PC-3 (cell line): ENCODE measurements at regions not wholly inside any gene's neighbourhood (a gene's known extent, or its start where the extent isn't known, plus 50 kb on each side); places are given as distances from the start of the nearest gene placed in this dataset.

ENCODE experiments used
- ATAC-seq: fragments of 200-7000 bp; cut with Tn5 transposase; 2 replicates; pipeline ENCODE4 v1.9.1; 2020; ENCODE audit warnings: mild to moderate bottlenecking, moderate library complexity
- BruUV-seq: library from RNA; stranded (reverse); fragments of 400-500 nt; replicated peaks from 2 replicates; lab custom pipeline; 2021; lab: Mats Ljungman, UMichigan
- CTCF ChIA-PET: fragments of 300-600 bp; sonication (Branson Sonifier 250); formaldehyde crosslinking; loops from one replicate; lab custom pipeline; 2022; ENCODE audit warnings: antibody characterized with exemption; lab: Charles Lee
- POLR2A ChIA-PET: fragments of 300-600 bp; sonication (Branson Sonifier 250); formaldehyde crosslinking; loops from one replicate; lab custom pipeline; 2022; ENCODE audit warnings: antibody characterized with exemption; ENCODE audit not compliant: unreplicated experiment; lab: Charles Lee
- DNase-seq: peaks from one replicate; pipeline ENCODE4 v3.0.0-alpha.2; 2015
- H2AFZ ChIP-seq: fragments of 300-600 bp; sonication (generic); 2 replicates; pipeline ENCODE4 v1.6.0; 2016; ENCODE audit warnings: antibody characterized with exemption, low read length
- H3F3A ChIP-seq: fragments of 300-600 bp; sonication (generic); one replicate; pipeline ENCODE4 v1.6.0; 2017; ENCODE audit warnings: antibody characterized with exemption, low read length, control low read depth, mild to moderate bottlenecking; ENCODE audit not compliant: unreplicated experiment
- H3K27ac ChIP-seq: fragments of 300-600 bp; sonication (generic); 2 replicates; pipeline ENCODE4 v1.5.1; 2016; ENCODE audit warnings: mild to moderate bottlenecking, low read length
- H3K27me3 ChIP-seq: fragments of 300-600 bp; sonication (generic); 2 replicates; pipeline ENCODE4 v1.6.1; 2016; ENCODE audit warnings: low read length, mixed read lengths
- H3K36me3 ChIP-seq: fragments of 300-600 bp; sonication (generic); 2 replicates; pipeline ENCODE4 v1.6.1; 2016; ENCODE audit warnings: low read depth, mixed run types, low read length, mixed read lengths
- H3K4me1 ChIP-seq: fragments of 300-600 bp; sonication (generic); 2 replicates; pipeline ENCODE4 v1.5.1; 2016; ENCODE audit warnings: low read length; ENCODE audit not compliant: insufficient read depth
- H3K4me2 ChIP-seq: fragments of 300-600 bp; sonication (generic); 2 replicates; pipeline ENCODE4 v1.6.0; 2016; ENCODE audit warnings: low read length
- H3K4me3 ChIP-seq: fragments of 300-600 bp; sonication (generic); 2 replicates; pipeline ENCODE4 v1.5.1; 2016; ENCODE audit warnings: mild to moderate bottlenecking, low read length, mixed read lengths
- H3K79me2 ChIP-seq: fragments of 300-600 bp; sonication (generic); 2 replicates; pipeline ENCODE4 v1.6.1; 2017; ENCODE audit warnings: low read length, mixed read lengths
- H3K9ac ChIP-seq: fragments of 300-600 bp; sonication (generic); 2 replicates; pipeline ENCODE4 v1.6.0; 2016; ENCODE audit warnings: mild to moderate bottlenecking, low read length
- H3K9me2 ChIP-seq: fragments of 300-600 bp; sonication (generic); replicated peaks from 2 replicates; pipeline ENCODE4 v1.6.1; 2016; ENCODE audit warnings: mixed run types, low read length, mixed read lengths
- H3K9me3 ChIP-seq: fragments of 300-600 bp; sonication (generic); 2 replicates; pipeline ENCODE4 v1.6.1; 2016; ENCODE audit warnings: low read length, mixed read lengths
- H4K20me1 ChIP-seq: fragments of 300-600 bp; sonication (generic); 2 replicates; pipeline ENCODE4 v1.6.1; 2016; ENCODE audit warnings: low read length, mixed read lengths
- CTCF ChIP-seq: fragments of 300-600 bp; sonication (generic); conservative IDR thresholded peaks from 2 replicates; pipeline ENCODE4 v1.5.1; 2017; ENCODE audit warnings: antibody characterized with exemption, low read depth, mild to moderate bottlenecking, low read length
- EZH2 ChIP-seq: fragments of 300-600 bp; sonication (generic); IDR thresholded peaks from one replicate; pipeline ENCODE4 v1.6.1; 2017; ENCODE audit warnings: antibody characterized with exemption, mild to moderate bottlenecking, low read length; ENCODE audit not compliant: unreplicated experiment
- EZH2phosphoT487 ChIP-seq: fragments of 300-600 bp; sonication (generic); IDR thresholded peaks from 2 replicates; pipeline ENCODE4 v1.6.1; 2018; ENCODE audit warnings: mild to moderate bottlenecking, antibody characterized with exemption, low read length, borderline replicate concordance
- intact Hi-C: fragments of 100-400 bp; cut with micrococcal nuclease; formaldehyde crosslinking; loops from 2 replicates; pipeline ENCODE4 v1.9.0; 2023

GRCh38 chr13:111029957-111030609 is 85.0 kb upstream of the ARHGEF7 start:
- no peaks in the 10 kb centered on the region for H3K9me3 ChIP-seq
- no peaks in the 10 kb centered on the region for H4K20me1 ChIP-seq
- no TSS peak for BruUV-seq
- no peaks in the 10 kb centered on the region for H3K36me3 ChIP-seq
- H3K9me2 ChIP-seq = no peaks in the 10 kb centered on the region
- H3K4me1 ChIP-seq = peaks cover 18% of the 10 kb centered on the region
- no peak overlapping the region for H2AFZ ChIP-seq
- DNase-seq = no peak
- no peaks in the 10 kb centered on the region for H3K27me3 ChIP-seq
- H3K79me2 ChIP-seq = no peaks in the 10 kb centered on the region
- no peak overlapping the region for H3K9ac ChIP-seq
- ChIA-PET POLR2A (no interaction called here), CTCF (no interaction called here)
- H3K4me2 ChIP-seq = no peak overlapping the region
- TF ChIP-seq EZH2phosphoT487 (no peak), CTCF (no peak), EZH2 (no peak)
- no peak overlapping the region for H3K27ac ChIP-seq
- H3K4me3 ChIP-seq = no peak overlapping the region
- no peak for ATAC-seq
- no peaks in the 10 kb centered on the region for H3F3A ChIP-seq
- intact Hi-C loops = no loop called here

- ChIA-PET POLR2A (no interaction called here), CTCF (interaction anchor here (0.5 kb wide), 1 partner anchor 41 kb away, joined by 3 read pairs; no protein-coding TSS in a partner anchor)
- Histone ChIP-seq H3F3A (no peaks in the 10 kb centered on the region), H3K4me3 (no peak overlapping the region), H3K27ac (no peak overlapping the region), H3K9me3 (no peaks in the 10 kb centered on the region), H3K4me1 (peaks cover 12% of the 10 kb centered on the region), H2AFZ (no peak overlapping the region), H3K9me2 (no peaks in the 10 kb centered on the region), H3K79me2 (no peaks in the 10 kb centered on the region), H3K36me3 (no peaks in the 10 kb centered on the region), H3K9ac (no peak overlapping the region), H3K4me2 (no peak overlapping the region), H3K27me3 (no peaks in the 10 kb centered on the region), H4K20me1 (no peaks in the 10 kb centered on the region)
- intact Hi-C loops = no loop called here
- TF ChIP-seq CTCF (no peak), EZH2phosphoT487 (no peak), EZH2 (no peak)
- no peak for ATAC-seq
- no TSS peak for BruUV-seq
- no peak for DNase-seq
Observed at GRCh38 chr13:111027458-111028439, 87.4 kb upstream of the ARHGEF7 start.
